B cell (primary cell): ENCODE measurements at regions not wholly inside any gene's neighbourhood (a gene's known extent, or its start where the extent isn't known, plus 50 kb on each side); places are given as distances from the start of the nearest gene placed in this dataset.

Experiments used
- ATAC-seq: fragments of 200-7000 bp; cut with Tn5 transposase; one replicate; pipeline ENCODE4 v1.10.0; 2021; ENCODE audit warnings: low read depth, mild to moderate bottlenecking, moderate number of reproducible peaks, moderate library complexity
- CTCF ChIA-PET: fragments of 350-600 bp; sonication (Branson Sonifier 250); formaldehyde crosslinking; loops from one replicate; lab custom pipeline; 2021; ENCODE audit warnings: antibody characterized with exemption, inconsistent platforms; lab: Charles Lee
- POLR2A ChIA-PET: fragments of 350-600 bp; sonication (Branson Sonifier 250); formaldehyde crosslinking; loops from one replicate; lab custom pipeline; 2021; ENCODE audit warnings: antibody characterized with exemption; lab: Charles Lee
- DNase-seq: peaks from one replicate; pipeline ENCODE4 v3.0.0; 2013
- H2AFZ ChIP-seq: 2 replicates; pipeline ENCODE4 v1.6.1; 2012; ENCODE audit warnings: mild to moderate bottlenecking, low read depth, low read length; ENCODE audit not compliant: insufficient read depth, poor library complexity, severe bottlenecking
- H3K27ac ChIP-seq, 2 donors: 1 replicate in 1 of 2; 2 replicates in 1 of 2; pipeline ENCODE4 v1.5.1; 2012 to 2013; ENCODE audit warnings: low read length in 2 of 2, mild to moderate bottlenecking in 2 of 2, moderate library complexity in 1 of 2
- H3K27me3 ChIP-seq, 4 experiments: fragments of 200-600 bp in 1 of 4; sonication (generic) in 1 of 4; replicated peaks in 1 of 4; 1 replicate in 2 of 4; 2 replicates in 2 of 4; pipeline versions ENCODE4 v1.6.1 to v1.7.0; 2013 to 2016; ENCODE audit warnings: low read length in 3 of 4, mild to moderate bottlenecking in 2 of 4, mixed read lengths in 1 of 4, moderate library complexity in 1 of 4; ENCODE audit not compliant: insufficient read depth in 4 of 4, control insufficient read depth in 3 of 4; ENCODE audit errors: control extremely low read depth in 1 of 4
- H3K36me3 ChIP-seq, 2 experiments: replicated peaks in 1 of 2; 1 replicate in 1 of 2; 2 replicates in 1 of 2; pipeline versions ENCODE4 v1.6.1 to v1.7.1; 2013; ENCODE audit warnings: low read length in 1 of 2; ENCODE audit not compliant: insufficient read depth in 2 of 2, control insufficient read depth in 1 of 2; ENCODE audit errors: control extremely low read depth in 1 of 2, extremely low read depth in 1 of 2
- H3K4me1 ChIP-seq, 2 donors: fragments of 200-600 bp in 1 of 2; sonication (generic) in 1 of 2; 1 replicate in 1 of 2; 2 replicates in 1 of 2; pipeline versions ENCODE4 v1.5.1 to v1.6.1; 2013 to 2017; ENCODE audit warnings: low read length in 2 of 2; ENCODE audit not compliant: control insufficient read depth in 2 of 2, insufficient read depth in 2 of 2
- H3K4me2 ChIP-seq: replicated peaks from 2 replicates; pipeline ENCODE3; 2012; ENCODE audit warnings: mild to moderate bottlenecking, low read depth, low read length; ENCODE audit not compliant: poor library complexity, severe bottlenecking
- H3K4me3 ChIP-seq, 5 experiments: fragments of 200-600 bp in 1 of 5; sonication (generic) in 1 of 5; 1 replicate in 3 of 5; 2 replicates in 2 of 5; pipeline versions ENCODE4 v1.5.1 to v1.7.0; 2011 to 2016; ENCODE audit warnings: low read length in 4 of 5, mild to moderate bottlenecking in 4 of 5, low read depth in 2 of 5, control low read depth in 1 of 5, moderate library complexity in 1 of 5; ENCODE audit not compliant: insufficient read depth in 1 of 5; ENCODE audit errors: control extremely low read depth in 1 of 5, extremely low read depth in 1 of 5
- H3K79me2 ChIP-seq: fragments of 200-600 bp; sonication (generic); one replicate; pipeline ENCODE4 v1.6.0; 2016; ENCODE audit warnings: low read length; ENCODE audit not compliant: control insufficient read depth, insufficient read depth
- H3K9ac ChIP-seq: fragments of 200-600 bp; sonication (generic); 2 replicates; pipeline ENCODE4 v1.6.1; 2017; ENCODE audit warnings: mild to moderate bottlenecking, low read length, moderate library complexity
- H3K9me3 ChIP-seq, 3 donors: one replicate each; pipeline versions ENCODE4 v1.6.1 to v1.7.1; 2013; ENCODE audit warnings: low read length in 2 of 3; ENCODE audit not compliant: control insufficient read depth in 2 of 3, insufficient read depth in 1 of 3; ENCODE audit errors: control extremely low read depth in 1 of 3
- H4K20me1 ChIP-seq: 2 replicates; pipeline ENCODE4 v1.6.0; 2012; ENCODE audit warnings: mild to moderate bottlenecking, low read length; ENCODE audit not compliant: insufficient read depth, control insufficient read depth, poor library complexity, severe bottlenecking
- H3K27ac Mint-ChIP-seq: one replicate; pipeline ENCODE4 v1.8.0; 2021; ENCODE audit warnings: mixed read lengths
- H3K27me3 Mint-ChIP-seq: one replicate; pipeline ENCODE4 v1.8.0; 2021; ENCODE audit warnings: mixed read lengths
- H3K4me1 Mint-ChIP-seq: one replicate; pipeline ENCODE4 v1.8.0; 2021; ENCODE audit warnings: mixed read lengths
- H3K4me3 Mint-ChIP-seq: one replicate; pipeline ENCODE4 v1.8.0; 2021; ENCODE audit warnings: mixed read lengths
- H3K9me3 Mint-ChIP-seq: one replicate; pipeline ENCODE4 v1.8.0; 2022; ENCODE audit warnings: mixed read lengths; ENCODE audit not compliant: insufficient read depth
- CTCF ChIP-seq: fragments of 200-600 bp; IDR thresholded peaks from one replicate; pipeline ENCODE4 v1.8.0; 2022; ENCODE audit warnings: antibody characterized with exemption, mild to moderate bottlenecking
- EZH2 ChIP-seq: IDR thresholded peaks from 2 replicates; pipeline ENCODE4 v1.6.1; 2012; ENCODE audit warnings: borderline replicate concordance, low read depth, mild to moderate bottlenecking, moderate library complexity, low read length; ENCODE audit not compliant: insufficient read depth, poor library complexity, severe bottlenecking
- WGBS: methylation state at CpG from one replicate; pipeline ENCODE4 v1.1.5; 2013; ENCODE audit warnings: missing lambda C conversion rate; ENCODE audit not compliant: insufficient coverage; 5-methylcytosine and 5-hydroxymethylcytosine counted together
- intact Hi-C: fragments of 100-400 bp; cut with micrococcal nuclease; formaldehyde crosslinking; loops from one replicate; pipeline ENCODE4 v1.10.0; 2022

DNA sequence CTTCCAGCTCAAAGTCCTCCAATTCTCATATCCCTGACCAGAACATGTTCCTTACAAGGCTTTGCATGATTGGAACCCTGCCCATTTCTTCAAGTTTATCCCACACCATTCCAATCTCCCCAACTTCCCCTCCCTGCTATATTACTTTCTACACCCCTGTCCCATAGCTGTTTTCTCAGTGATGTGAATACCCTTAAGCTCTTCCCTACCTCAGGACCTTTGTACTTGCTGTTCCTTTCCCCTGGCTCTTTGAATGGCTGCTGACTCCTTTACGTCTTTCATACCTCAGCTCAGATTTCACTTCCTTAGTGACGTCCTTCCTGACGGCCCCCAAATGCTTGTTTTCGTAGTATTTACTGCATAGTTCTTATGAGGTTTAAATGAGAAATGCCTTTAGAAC lies 166.2 kb upstream of the ZNF462 start:
- Histone ChIP-seq H2AFZ (no peak overlapping the region), H3K4me2 (no peak overlapping the region), H4K20me1 (no peaks in the 10 kb centered on the region), H3K79me2 (no peaks in the 10 kb centered on the region), H3K27me3 (no peaks in the 10 kb centered on the region), H3K27ac (no peak overlapping the region), H3K4me3 (no peak overlapping the region), H3K4me1 (no peaks in the 10 kb centered on the region), H3K36me3 (no peaks in the 10 kb centered on the region), H3K9me3 (no peaks in the 10 kb centered on the region), H3K9ac (no peak overlapping the region)
- ChIA-PET CTCF (no interaction called here), POLR2A (no interaction called here)
- Mint-ChIP-seq H3K4me1 (no peaks in the 10 kb centered on the region), H3K9me3 (no peaks in the 10 kb centered on the region), H3K27ac (no peak overlapping the region), H3K4me3 (no peak overlapping the region), H3K27me3 (no peaks in the 10 kb centered on the region)
- WGBS = no CpG with 5 or more reads among the region's 4 CpGs
- no peak for DNase-seq
- no peak for ATAC-seq
- intact Hi-C loops = no loop called here
- TF ChIP-seq EZH2 (no peak), CTCF (no peak)

DNA sequence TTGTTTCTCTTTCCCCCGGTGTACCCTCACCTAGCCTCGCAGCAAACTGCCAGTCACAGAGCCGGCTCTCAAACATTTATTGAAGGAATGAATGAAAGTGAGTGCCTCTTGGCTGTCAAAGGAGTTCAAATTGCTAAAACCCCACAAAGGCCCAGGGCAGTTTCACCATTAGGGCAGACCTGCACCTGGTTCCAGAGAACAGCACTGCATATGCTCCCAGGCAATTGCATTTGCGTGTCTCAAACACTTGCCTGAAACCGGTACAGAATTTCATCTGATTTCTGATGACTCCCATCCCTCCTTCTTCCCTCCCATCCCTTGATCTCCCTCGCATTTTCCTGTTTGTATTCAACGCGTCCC lies 165.6 kb upstream of the ZNF462 start:
- H3K27ac ChIP-seq = no peak overlapping the region
- H3K4me1 Mint-ChIP-seq = no peaks in the 10 kb centered on the region
- H3K4me2 ChIP-seq = no peak overlapping the region
- H3K27me3 ChIP-seq = no peaks in the 10 kb centered on the region
- intact Hi-C loops = no loop called here
- ATAC-seq (no peak), DNase-seq (no peak)
- no peak overlapping the region for H3K27ac Mint-ChIP-seq
- H3K4me1 ChIP-seq = no peaks in the 10 kb centered on the region
- no peaks in the 10 kb centered on the region for H3K9me3 ChIP-seq
- ChIA-PET POLR2A (no interaction called here), CTCF (no interaction called here)
- 96% methylated on average over 4 of the region's 8 CpGs for WGBS
- no peaks in the 10 kb centered on the region for H3K36me3 ChIP-seq
- no peak overlapping the region for H2AFZ ChIP-seq
- no peak for TF ChIP-seq CTCF
- no peak for TF ChIP-seq EZH2
- H3K4me3 ChIP-seq = no peak overlapping the region
- H3K79me2 ChIP-seq = no peaks in the 10 kb centered on the region
- no peak overlapping the region for H3K9ac ChIP-seq
- no peaks in the 10 kb centered on the region for H3K9me3 Mint-ChIP-seq
- no peaks in the 10 kb centered on the region for H4K20me1 ChIP-seq
- H3K4me3 Mint-ChIP-seq = no peak overlapping the region
- H3K27me3 Mint-ChIP-seq = no peaks in the 10 kb centered on the region
